GM18868 (cell line): ENCODE measurements at regions not wholly inside any gene's neighbourhood (a gene's known extent, or its start where the extent isn't known, plus 50 kb on each side); places are given as distances from the start of the nearest gene placed in this dataset.
"Not testable (repeated sequence)": the region's sequence is repeated elsewhere in the genome, so short reads cannot be mapped to it uniquely, and the experiment has no call there.

Experiments
- ATAC-seq: cut with Tn5 transposase; IDR thresholded peaks from one replicate; pipeline ENCODE4 v1.9.1; 2021; ENCODE audit warnings: mild to moderate bottlenecking, moderate library complexity; ENCODE audit not compliant: unreplicated experiment

DNA sequence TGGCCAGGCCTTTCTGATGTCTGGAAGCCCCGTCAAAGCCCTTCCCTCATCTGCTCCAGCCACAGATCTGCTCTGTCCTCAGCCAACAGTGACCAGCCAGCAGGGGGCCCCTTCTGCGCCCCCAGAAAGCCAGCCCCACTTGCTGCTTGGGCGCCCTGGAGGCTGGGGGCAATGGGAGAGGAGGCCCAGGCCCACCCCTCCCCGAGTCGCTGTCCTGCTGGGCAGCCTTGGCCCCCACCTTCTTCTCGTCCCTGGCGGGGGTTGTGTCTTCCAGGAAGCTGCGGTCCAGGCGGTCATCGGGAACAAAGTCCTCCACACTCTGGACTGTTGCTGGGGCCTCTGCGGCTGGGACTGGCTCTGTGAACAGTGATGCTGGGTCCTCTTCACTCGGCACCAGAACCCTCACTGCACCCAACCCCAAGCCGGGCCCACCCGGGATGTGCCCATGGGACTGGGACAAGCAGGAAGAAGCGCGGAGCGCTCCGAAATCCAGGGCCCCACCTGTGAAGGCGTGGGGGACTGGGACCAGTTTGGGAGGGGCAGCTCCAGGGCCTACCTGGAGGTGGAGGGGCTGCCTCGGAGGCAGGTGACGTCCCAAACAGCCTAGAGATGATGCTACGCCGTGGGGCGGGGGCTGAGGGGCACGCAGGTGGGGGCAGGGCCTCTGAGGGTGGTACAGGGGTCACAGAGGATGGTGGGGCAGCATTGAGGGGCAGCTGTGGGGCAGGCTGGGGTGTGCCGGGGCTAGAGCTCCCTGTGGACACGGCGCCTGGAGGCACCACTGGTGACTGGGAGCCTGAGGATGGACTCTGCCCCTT lies 257.6 kb downstream of the ANKRD30B start:
- no peak for ATAC-seq

DNA sequence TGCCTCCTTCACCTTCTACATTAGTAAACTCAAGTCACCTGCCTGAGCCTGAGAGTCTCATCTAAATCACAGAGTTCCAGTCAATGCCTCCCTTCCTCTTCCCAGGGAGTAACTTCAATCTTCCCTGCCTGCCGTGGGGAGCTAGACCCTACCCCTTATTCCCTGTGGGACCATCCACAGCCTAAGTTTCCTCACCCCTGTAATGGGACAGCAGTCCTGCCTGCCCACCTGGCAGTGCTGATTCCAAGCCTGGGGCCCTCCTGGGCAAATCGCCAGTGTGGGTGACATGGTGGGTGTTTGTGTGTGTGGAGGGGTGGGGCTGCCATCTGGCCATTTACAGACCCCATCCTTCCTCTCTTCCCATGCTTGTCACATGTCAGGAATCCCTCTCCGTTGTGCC lies 258.6 kb downstream of the ANKRD30B start:
- not testable (repeated sequence) for ATAC-seq

- not testable (repeated sequence) for ATAC-seq
Measured at GRCh38 chr18:15026041-15026440, 278.1 kb downstream of the ANKRD30B start.

DNA sequence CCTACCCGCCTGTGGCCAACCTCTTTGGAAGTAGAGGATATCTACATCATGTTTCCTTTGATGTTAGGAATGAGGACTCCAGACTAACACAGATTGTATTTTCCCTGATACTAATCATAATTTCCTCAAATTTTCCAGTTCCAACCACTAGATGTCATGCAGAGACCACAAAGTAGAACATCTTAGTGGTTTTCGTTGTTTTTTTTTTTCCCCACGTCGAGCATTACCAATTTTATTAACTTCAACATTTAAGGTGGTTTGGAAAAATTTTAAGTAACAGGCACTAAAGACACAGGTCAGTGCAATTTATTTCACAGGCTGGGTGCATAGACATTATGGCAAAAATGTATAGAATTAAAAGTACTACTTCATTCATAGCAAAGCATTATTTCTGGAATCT lies 280.1 kb downstream of the ANKRD30B start:
- not testable (repeated sequence) for ATAC-seq

- peak; percentile 56 for ATAC-seq
Measured at GRCh38 chr18:15060279-15060880, 312.4 kb downstream of the ANKRD30B start.

DNA sequence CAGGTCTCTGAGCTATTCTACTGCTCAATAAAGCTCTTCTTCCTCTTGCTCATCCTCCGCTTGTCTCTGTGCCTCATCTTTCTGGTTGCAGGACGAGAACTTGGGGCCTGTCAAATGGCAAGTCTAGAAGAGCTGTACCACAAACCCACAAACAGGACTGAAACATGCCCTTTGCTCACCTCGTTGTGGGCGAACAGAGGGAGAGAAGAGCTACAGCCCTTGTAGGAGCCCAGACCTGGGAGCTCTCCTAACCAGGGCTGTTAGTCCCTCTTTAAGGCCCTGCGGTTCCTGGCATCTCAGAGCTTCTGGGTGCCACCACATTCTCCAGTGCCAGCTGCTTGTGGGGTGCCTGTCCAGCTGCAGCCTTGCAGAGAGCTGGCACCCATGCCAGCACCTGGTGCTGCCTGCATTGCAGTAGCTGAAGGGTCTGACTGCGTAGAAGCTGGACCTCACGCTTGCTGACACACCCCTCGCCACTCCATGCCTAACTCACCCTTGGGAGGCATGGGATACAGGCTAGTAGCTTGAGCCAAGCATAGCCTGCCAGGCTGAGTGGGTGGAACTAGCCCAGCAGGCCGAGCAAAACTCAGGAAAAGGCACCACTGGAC lies 313.4 kb downstream of the ANKRD30B start:
- ATAC-seq: not testable (repeated sequence)

- not testable (repeated sequence) for ATAC-seq
Measured at GRCh38 chr18:15066434-15066833, 318.5 kb downstream of the ANKRD30B start.

DNA sequence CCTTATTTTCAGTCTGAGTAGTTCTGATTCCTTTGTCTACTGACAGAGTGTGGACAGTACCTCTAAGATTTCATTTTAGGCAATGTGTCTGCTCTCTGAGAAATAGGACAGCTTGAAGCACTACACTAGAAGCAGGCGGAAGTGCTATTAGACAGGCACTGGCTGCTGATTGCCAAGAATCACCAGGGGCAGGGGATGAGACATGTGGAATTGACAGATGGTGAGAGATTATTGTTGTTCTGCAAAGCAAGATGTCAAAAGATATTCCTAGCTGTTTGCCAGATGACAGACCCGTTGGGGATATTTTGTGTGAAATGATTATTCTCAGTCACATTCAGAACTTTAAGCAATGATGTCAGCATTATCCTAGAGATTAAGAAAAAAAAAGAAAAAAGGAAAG lies 323.3 kb downstream of the ANKRD30B start:
- ATAC-seq: not testable (repeated sequence)
